Hepatocyte (in vitro differentiated cells): ENCODE measurements at regions not wholly inside any gene's neighbourhood (a gene's known extent, or its start where the extent isn't known, plus 50 kb on each side); places are given as distances from the start of the nearest gene placed in this dataset.

Source experiments
- DNase-seq: peaks from one replicate; pipeline ENCODE4 v3.0.0-alpha.2; 2016; ENCODE audit warnings: low spot score
- H2AFZ ChIP-seq: fragments of 200-600 bp; sonication (generic); 2 replicates; pipeline ENCODE4 v1.6.0; 2016; ENCODE audit warnings: antibody characterized with exemption, mild to moderate bottlenecking
- H3K27ac ChIP-seq: fragments of 200-600 bp; sonication (generic); 2 replicates; pipeline ENCODE4 v1.5.1; 2016; ENCODE audit warnings: mild to moderate bottlenecking
- H3K27me3 ChIP-seq: fragments of 200-600 bp; sonication (generic); 2 replicates; pipeline ENCODE4 v1.6.1; 2016
- H3K36me3 ChIP-seq: fragments of 200-600 bp; sonication (generic); replicated peaks from 2 replicates; pipeline ENCODE4 v1.5.1; 2016; ENCODE audit warnings: low read depth; ENCODE audit not compliant: insufficient read depth
- H3K4me1 ChIP-seq: fragments of 200-600 bp; sonication (generic); 2 replicates; pipeline ENCODE4 v1.5.1; 2016; ENCODE audit warnings: mild to moderate bottlenecking, moderate library complexity; ENCODE audit not compliant: insufficient read depth
- H3K4me2 ChIP-seq: fragments of 200-600 bp; sonication (generic); 2 replicates; pipeline ENCODE4 v1.6.0; 2016
- H3K4me3 ChIP-seq: fragments of 200-600 bp; sonication (generic); 2 replicates; pipeline ENCODE4 v1.5.1; 2016; ENCODE audit warnings: mild to moderate bottlenecking
- H3K79me2 ChIP-seq: fragments of 200-600 bp; sonication (generic); 2 replicates; pipeline ENCODE4 v1.6.0; 2017; ENCODE audit warnings: mild to moderate bottlenecking
- H3K9me2 ChIP-seq: fragments of 200-600 bp; sonication (generic); replicated peaks from 2 replicates; pipeline ENCODE4 v1.6.0; 2017; ENCODE audit warnings: mild to moderate bottlenecking; ENCODE audit not compliant: insufficient read depth
- H3K9me3 ChIP-seq: fragments of 200-600 bp; sonication (generic); 2 replicates; pipeline ENCODE4 v1.5.1; 2016; ENCODE audit warnings: low read depth, mild to moderate bottlenecking
- H4K20me1 ChIP-seq: fragments of 200-600 bp; sonication (generic); 2 replicates; pipeline ENCODE4 v1.6.0; 2016; ENCODE audit warnings: mild to moderate bottlenecking; ENCODE audit not compliant: insufficient read depth, poor library complexity, severe bottlenecking
- CTCF ChIP-seq: fragments of 200-600 bp; sonication (generic); IDR thresholded peaks from 2 replicates; pipeline ENCODE4 v1.5.1; 2016; ENCODE audit warnings: antibody characterized with exemption, mild to moderate bottlenecking; ENCODE audit not compliant: poor library complexity
- EZH2 ChIP-seq: fragments of 200-600 bp; sonication (generic); IDR thresholded peaks from 2 replicates; pipeline ENCODE4 v1.6.1; 2016; ENCODE audit warnings: antibody characterized with exemption, mild to moderate bottlenecking, borderline replicate concordance
- EZH2phosphoT487 ChIP-seq: fragments of 200-600 bp; sonication (generic); IDR thresholded peaks from one replicate; pipeline ENCODE4 v1.6.1; 2018; ENCODE audit warnings: antibody characterized with exemption, mild to moderate bottlenecking, low read depth, moderate library complexity; ENCODE audit not compliant: unreplicated experiment, severe bottlenecking
- WGBS: methylation state at CpG from one replicate; pipeline ENCODE4 v1.1.6; 2016; ENCODE audit warnings: low lambda C conversion rate; ENCODE audit errors: missing lambda C conversion rate; 5-methylcytosine and 5-hydroxymethylcytosine counted together

- TF ChIP-seq CTCF (no peak), EZH2phosphoT487 (no peak), EZH2 (no peak)
- H3K4me2 ChIP-seq: no peak overlapping the region
- no peaks in the 10 kb centered on the region for H3K27me3 ChIP-seq
- 86% methylated on average over 1 of the region's 1 CpG for WGBS
- H4K20me1 ChIP-seq: no peaks in the 10 kb centered on the region
- no peak for DNase-seq
- H3K36me3 ChIP-seq: no peaks in the 10 kb centered on the region
- no peaks in the 10 kb centered on the region for H3K4me1 ChIP-seq
- H2AFZ ChIP-seq: no peak overlapping the region
- H3K79me2 ChIP-seq: no peaks in the 10 kb centered on the region
- H3K4me3 ChIP-seq: no peak overlapping the region
- H3K9me3 ChIP-seq: no peaks in the 10 kb centered on the region
- H3K27ac ChIP-seq: no peak overlapping the region
- no peaks in the 10 kb centered on the region for H3K9me2 ChIP-seq
These were observed 533.3 kb downstream of the TMA16 start for GRCh38 chr4:164027805-164028204.

- H3K79me2 ChIP-seq: no peaks in the 10 kb centered on the region
- 79% methylated on average over 1 of the region's 1 CpG for WGBS
- no peaks in the 10 kb centered on the region for H4K20me1 ChIP-seq
- no peak for TF ChIP-seq EZH2phosphoT487
- no peak for TF ChIP-seq CTCF
- TF ChIP-seq EZH2: no peak
- H2AFZ ChIP-seq: no peak overlapping the region
- H3K9me3 ChIP-seq: no peaks in the 10 kb centered on the region
- no peaks in the 10 kb centered on the region for H3K9me2 ChIP-seq
- no peaks in the 10 kb centered on the region for H3K36me3 ChIP-seq
- no peaks in the 10 kb centered on the region for H3K4me1 ChIP-seq
- DNase-seq: no peak
- no peaks in the 10 kb centered on the region for H3K27me3 ChIP-seq
- H3K4me3 ChIP-seq: no peak overlapping the region
- no peak overlapping the region for H3K4me2 ChIP-seq
- no peak overlapping the region for H3K27ac ChIP-seq
These were observed 545.0 kb downstream of the TMA16 start for GRCh38 chr4:164039482-164039881.

- Histone ChIP-seq H3K9me2 (no peaks in the 10 kb centered on the region), H3K27me3 (no peaks in the 10 kb centered on the region), H3K27ac (no peak overlapping the region), H3K36me3 (no peaks in the 10 kb centered on the region), H3K79me2 (no peaks in the 10 kb centered on the region), H3K4me3 (no peak overlapping the region), H3K4me2 (no peak overlapping the region), H3K4me1 (no peaks in the 10 kb centered on the region), H4K20me1 (no peaks in the 10 kb centered on the region), H2AFZ (no peak overlapping the region), H3K9me3 (no peaks in the 10 kb centered on the region)
- no peak for DNase-seq
- TF ChIP-seq EZH2 (no peak), CTCF (no peak)
- 90% methylated on average over 6 of the region's 6 CpGs for WGBS
These were observed 562.1 kb downstream of the TMA16 start for GRCh38 chr4:164056426-164057142.
